ENCODE measurements at regions not wholly inside any gene's neighbourhood (a gene's known extent, or its start where the extent isn't known, plus 50 kb on each side); places are given as distances from the start of the nearest gene placed in this dataset.
"Not testable (repeated sequence)": the region's sequence is repeated elsewhere in the genome, so short reads cannot be mapped to it uniquely, and the experiment has no call there.

DNA sequence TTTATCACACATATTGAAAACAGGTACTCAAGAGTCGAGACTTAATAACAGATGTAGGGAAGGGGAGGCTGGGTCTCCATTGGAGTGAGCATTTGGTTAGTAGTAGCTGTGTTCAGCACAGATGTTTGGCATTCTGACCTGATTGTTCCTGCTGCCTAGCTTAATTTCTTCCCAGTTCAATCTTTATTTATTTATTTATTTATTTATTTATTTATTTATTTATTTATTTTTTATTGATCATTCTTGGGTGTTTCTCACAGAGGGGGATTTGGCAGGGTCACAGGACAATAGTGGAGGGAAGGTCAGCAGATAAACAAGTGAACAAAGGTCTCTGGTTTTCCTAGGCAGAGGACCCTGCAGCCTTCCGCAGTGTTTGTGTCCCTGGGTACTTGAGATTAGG is 324.3 kb downstream of the CHM start:
- not testable (repeated sequence) for H3K4me3 ChIP-seq (ENCODE audit: low read length); H3K9ac ChIP-seq (ENCODE audit: low read length); H3K4me2 ChIP-seq (ENCODE audit: low read length); H3F3A ChIP-seq (ENCODE audit: insufficient read depth, low read length, poor library complexity, severe bottlenecking); H2AFZ ChIP-seq (ENCODE audit: low read depth, low read length); H3K9me3 ChIP-seq (ENCODE audit: low read length); H4K20me1 ChIP-seq (ENCODE audit: insufficient read depth); H3K27ac ChIP-seq (ENCODE audit: low read length); H3K27me3 ChIP-seq (ENCODE audit: insufficient read depth, low read depth, low read length); H3K36me3 ChIP-seq (ENCODE audit: insufficient read depth, low read length); H3K79me2 ChIP-seq (replicated peaks; ENCODE audit: insufficient read depth, low read length); H3K9me2 ChIP-seq (ENCODE audit: insufficient read depth, low read length)

DNA sequence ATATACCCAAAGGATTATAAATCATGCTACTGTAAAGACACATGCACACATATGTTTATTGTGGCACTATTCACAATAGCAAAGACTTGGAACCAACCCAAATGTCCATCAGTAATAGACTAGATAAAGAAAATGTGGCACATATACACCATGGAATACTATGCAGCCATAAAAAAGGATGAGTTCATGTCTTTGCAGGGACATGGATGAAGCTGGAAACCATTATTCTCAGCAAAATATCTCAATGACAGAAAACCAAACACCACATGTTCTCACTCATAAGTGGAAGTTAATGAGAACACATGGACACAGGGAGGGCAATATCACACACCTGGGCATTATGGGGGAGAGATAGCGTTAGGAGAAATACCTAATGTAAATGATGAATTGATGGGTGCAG is 323.8 kb upstream of the POF1B start:
- H3K9me2 ChIP-seq (ENCODE audit: insufficient read depth, low read length); H3K9ac ChIP-seq (ENCODE audit: low read length); H3K27me3 ChIP-seq (ENCODE audit: insufficient read depth, low read depth, low read length); H2AFZ ChIP-seq (ENCODE audit: low read depth, low read length); H3K4me3 ChIP-seq (ENCODE audit: low read length); H3K79me2 ChIP-seq (replicated peaks; ENCODE audit: insufficient read depth, low read length); H3K36me3 ChIP-seq (ENCODE audit: insufficient read depth, low read length); H3K27ac ChIP-seq (ENCODE audit: low read length); H4K20me1 ChIP-seq (ENCODE audit: insufficient read depth); H3K9me3 ChIP-seq (ENCODE audit: low read length); H3K4me2 ChIP-seq (ENCODE audit: low read length); H3F3A ChIP-seq (ENCODE audit: insufficient read depth, low read length, poor library complexity, severe bottlenecking): not testable (repeated sequence)

DNA sequence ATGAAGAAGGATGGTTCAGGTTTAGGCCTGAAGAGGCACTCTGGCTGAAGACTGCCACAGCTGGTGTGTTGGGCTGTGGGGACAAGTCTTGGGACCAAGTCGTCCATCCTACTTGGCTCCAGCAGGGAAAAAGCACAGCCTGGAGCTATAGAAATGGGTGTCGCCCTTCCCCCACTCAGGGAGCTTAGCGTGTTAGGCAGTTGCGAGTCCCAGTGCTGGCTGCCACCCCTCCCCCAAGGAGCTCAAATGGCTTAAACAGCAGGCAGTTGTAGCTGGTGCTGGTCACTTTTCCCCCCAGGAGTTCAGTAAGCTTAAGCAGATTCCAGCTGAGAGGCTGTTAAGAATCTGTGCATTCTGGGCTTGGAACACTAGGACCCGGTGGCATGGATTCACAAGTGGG is 319.5 kb upstream of the POF1B start:
- Histone ChIP-seq H3K27me3 (ENCODE audit: insufficient read depth, low read depth, low read length) (no peaks in the 10 kb centered on the region), H3K9me2 (ENCODE audit: insufficient read depth, low read length) (no peaks in the 10 kb centered on the region), H3K36me3 (ENCODE audit: insufficient read depth, low read length) (no peaks in the 10 kb centered on the region), H3F3A (ENCODE audit: insufficient read depth, low read length, poor library complexity, severe bottlenecking) (no peaks in the 10 kb centered on the region), H3K79me2 (replicated peaks; ENCODE audit: insufficient read depth, low read length) (no peaks in the 10 kb centered on the region), H3K4me2 (ENCODE audit: low read length) (no peak overlapping the region), H3K27ac (ENCODE audit: low read length) (no peak overlapping the region), H3K9me3 (ENCODE audit: low read length) (no peaks in the 10 kb centered on the region), H4K20me1 (ENCODE audit: insufficient read depth) (no peaks in the 10 kb centered on the region), H2AFZ (ENCODE audit: low read depth, low read length) (no peak overlapping the region), H3K4me3 (ENCODE audit: low read length) (no peak overlapping the region), H3K9ac (ENCODE audit: low read length) (no peak overlapping the region)
- no peak for TF ChIP-seq EZH2 (IDR thresholded peaks at IDR 0.05; ENCODE audit: borderline replicate concordance, insufficient read depth, low read length, poor library complexity, severe bottlenecking)
- TF ChIP-seq TAF1 (IDR thresholded peaks at IDR 0.05; ENCODE audit: low read depth), result no peak
- TF ChIP-seq, protein P1, sequence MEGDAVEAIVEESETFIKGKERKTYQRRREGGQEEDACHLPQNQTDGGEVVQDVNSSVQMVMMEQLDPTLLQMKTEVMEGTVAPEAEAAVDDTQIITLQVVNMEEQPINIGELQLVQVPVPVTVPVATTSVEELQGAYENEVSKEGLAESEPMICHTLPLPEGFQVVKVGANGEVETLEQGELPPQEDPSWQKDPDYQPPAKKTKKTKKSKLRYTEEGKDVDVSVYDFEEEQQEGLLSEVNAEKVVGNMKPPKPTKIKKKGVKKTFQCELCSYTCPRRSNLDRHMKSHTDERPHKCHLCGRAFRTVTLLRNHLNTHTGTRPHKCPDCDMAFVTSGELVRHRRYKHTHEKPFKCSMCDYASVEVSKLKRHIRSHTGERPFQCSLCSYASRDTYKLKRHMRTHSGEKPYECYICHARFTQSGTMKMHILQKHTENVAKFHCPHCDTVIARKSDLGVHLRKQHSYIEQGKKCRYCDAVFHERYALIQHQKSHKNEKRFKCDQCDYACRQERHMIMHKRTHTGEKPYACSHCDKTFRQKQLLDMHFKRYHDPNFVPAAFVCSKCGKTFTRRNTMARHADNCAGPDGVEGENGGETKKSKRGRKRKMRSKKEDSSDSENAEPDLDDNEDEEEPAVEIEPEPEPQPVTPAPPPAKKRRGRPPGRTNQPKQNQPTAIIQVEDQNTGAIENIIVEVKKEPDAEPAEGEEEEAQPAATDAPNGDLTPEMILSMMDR (IDR thresholded peaks at IDR 0.05; ENCODE audit: poor library complexity, severe bottlenecking), result no peak
- no peak for TF ChIP-seq MXI1 (conservative IDR thresholded peaks at IDR 0.05; ENCODE audit: poor library complexity, severe bottlenecking)
- no peak for TF ChIP-seq EP300 (conservative IDR thresholded peaks at IDR 0.05; ENCODE audit: poor library complexity, severe bottlenecking)
- TF ChIP-seq, protein P2, sequence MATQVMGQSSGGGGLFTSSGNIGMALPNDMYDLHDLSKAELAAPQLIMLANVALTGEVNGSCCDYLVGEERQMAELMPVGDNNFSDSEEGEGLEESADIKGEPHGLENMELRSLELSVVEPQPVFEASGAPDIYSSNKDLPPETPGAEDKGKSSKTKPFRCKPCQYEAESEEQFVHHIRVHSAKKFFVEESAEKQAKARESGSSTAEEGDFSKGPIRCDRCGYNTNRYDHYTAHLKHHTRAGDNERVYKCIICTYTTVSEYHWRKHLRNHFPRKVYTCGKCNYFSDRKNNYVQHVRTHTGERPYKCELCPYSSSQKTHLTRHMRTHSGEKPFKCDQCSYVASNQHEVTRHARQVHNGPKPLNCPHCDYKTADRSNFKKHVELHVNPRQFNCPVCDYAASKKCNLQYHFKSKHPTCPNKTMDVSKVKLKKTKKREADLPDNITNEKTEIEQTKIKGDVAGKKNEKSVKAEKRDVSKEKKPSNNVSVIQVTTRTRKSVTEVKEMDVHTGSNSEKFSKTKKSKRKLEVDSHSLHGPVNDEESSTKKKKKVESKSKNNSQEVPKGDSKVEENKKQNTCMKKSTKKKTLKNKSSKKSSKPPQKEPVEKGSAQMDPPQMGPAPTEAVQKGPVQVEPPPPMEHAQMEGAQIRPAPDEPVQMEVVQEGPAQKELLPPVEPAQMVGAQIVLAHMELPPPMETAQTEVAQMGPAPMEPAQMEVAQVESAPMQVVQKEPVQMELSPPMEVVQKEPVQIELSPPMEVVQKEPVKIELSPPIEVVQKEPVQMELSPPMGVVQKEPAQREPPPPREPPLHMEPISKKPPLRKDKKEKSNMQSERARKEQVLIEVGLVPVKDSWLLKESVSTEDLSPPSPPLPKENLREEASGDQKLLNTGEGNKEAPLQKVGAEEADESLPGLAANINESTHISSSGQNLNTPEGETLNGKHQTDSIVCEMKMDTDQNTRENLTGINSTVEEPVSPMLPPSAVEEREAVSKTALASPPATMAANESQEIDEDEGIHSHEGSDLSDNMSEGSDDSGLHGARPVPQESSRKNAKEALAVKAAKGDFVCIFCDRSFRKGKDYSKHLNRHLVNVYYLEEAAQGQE (IDR thresholded peaks at IDR 0.05; ENCODE audit: borderline replicate concordance), result no peak
- TF ChIP-seq POLR2AphosphoS5 (IDR thresholded peaks at IDR 0.05), result no peak
- TF ChIP-seq RAD21 (conservative IDR thresholded peaks at IDR 0.05), result no peak
- TF ChIP-seq SMC3 (conservative IDR thresholded peaks at IDR 0.05; ENCODE audit: poor library complexity), result no peak
